Vagina (tissue), 2 donors: ENCODE measurements at regions not wholly inside any gene's neighbourhood (a gene's known extent, or its start where the extent isn't known, plus 50 kb on each side); places are given as distances from the start of the nearest gene placed in this dataset.

Source experiments
- DNase-seq, 2 donors: peaks; one replicate each; pipeline ENCODE4 v3.0.0-alpha.2; 2017; ENCODE audit errors: extremely low spot score in 2 of 2
- H3K27ac ChIP-seq: fragments of 200-600 bp; sonication (generic); one replicate; pipeline ENCODE4 v1.5.1; 2019
- H3K27me3 ChIP-seq: fragments of 200-600 bp; sonication (generic); one replicate; pipeline ENCODE4 v1.5.1; 2019
- H3K36me3 ChIP-seq, 2 donors: fragments of 200-600 bp; sonication (generic); one replicate each; pipeline ENCODE4 v1.5.1; 2017 to 2019
- H3K4me1 ChIP-seq: fragments of 200-600 bp; sonication (generic); one replicate; pipeline ENCODE4 v1.5.1; 2019
- H3K4me3 ChIP-seq, 2 donors: fragments of 200-600 bp; sonication (generic); 1 replicate in 1 of 2; 2 replicates in 1 of 2; pipeline ENCODE4 v1.5.1; 2016 to 2019
- H3K9me3 ChIP-seq: fragments of 200-600 bp; sonication (generic); one replicate; pipeline ENCODE4 v1.5.1; 2019
- CTCF ChIP-seq, 3 experiments: fragments of 450-650 bp in 2 of 3; fragments of 200-600 bp in 1 of 3; sonication (generic) in 1 of 3; IDR thresholded peaks; one replicate each; pipeline ENCODE4 v1.5.1; 2017 to 2019; ENCODE audit warnings: antibody characterized with exemption in 3 of 3, mild to moderate bottlenecking in 2 of 3, moderate library complexity in 2 of 3
- POLR2A ChIP-seq, 2 donors: fragments of 450-650 bp; IDR thresholded peaks; one replicate each; pipeline ENCODE4 v1.6.1; 2017; ENCODE audit warnings: antibody characterized with exemption in 2 of 2, mild to moderate bottlenecking in 2 of 2, moderate library complexity in 2 of 2
- POLR2AphosphoS5 ChIP-seq, 2 donors: sonication (generic); formaldehyde crosslinking; IDR thresholded peaks; one replicate each; pipeline ENCODE4 v1.9.0; 2017; ENCODE audit warnings: antibody characterized with exemption in 2 of 2, mild to moderate bottlenecking in 2 of 2, low read depth in 1 of 2; ENCODE audit not compliant: insufficient read depth in 1 of 2
- intact Hi-C: fragments of 100-400 bp; cut with DNase I; formaldehyde crosslinking; loops from one replicate; pipeline ENCODE4 v1.15.1; 2023

GRCh38 chrX:113741744-113742143 is 842.1 kb upstream of the HTR2C start:
- no peak for TF ChIP-seq POLR2AphosphoS5 (IDR thresholded peaks at IDR 0.05; ENCODE audit: insufficient read depth in 1 of 2, low read depth in 1 of 2)
- no peak for TF ChIP-seq CTCF (IDR thresholded peaks at IDR 0.05)
- no peak for TF ChIP-seq POLR2A (IDR thresholded peaks at IDR 0.05)
- Histone ChIP-seq H3K9me3 (no peaks in the 10 kb centered on the region), H3K4me3 (no peak overlapping the region), H3K36me3 (no peaks in the 10 kb centered on the region), H3K27me3 (no peaks in the 10 kb centered on the region), H3K27ac (no peak overlapping the region), H3K4me1 (no peaks in the 10 kb centered on the region)
- intact Hi-C loops = no loop called here
- no peak for DNase-seq

- no peak overlapping the region for H3K4me3 ChIP-seq
- no peaks in the 10 kb centered on the region for H3K4me1 ChIP-seq
- no peak for DNase-seq
- H3K27me3 ChIP-seq = no peaks in the 10 kb centered on the region
- no peaks in the 10 kb centered on the region for H3K9me3 ChIP-seq
- no peaks in the 10 kb centered on the region for H3K36me3 ChIP-seq
- H3K27ac ChIP-seq = no peak overlapping the region
- intact Hi-C loops = no loop called here
- TF ChIP-seq CTCF (IDR thresholded peaks at IDR 0.05) (no peak), POLR2AphosphoS5 (IDR thresholded peaks at IDR 0.05; ENCODE audit: insufficient read depth in 1 of 2, low read depth in 1 of 2) (no peak), POLR2A (IDR thresholded peaks at IDR 0.05) (no peak)
These were observed 854.9 kb upstream of the HTR2C start for GRCh38 chrX:113728937-113729336.

GRCh38 chrX:113726898-113727297 is 857.0 kb upstream of the HTR2C start:
- no peaks in the 10 kb centered on the region for H3K4me1 ChIP-seq
- intact Hi-C loops = no loop called here
- H3K4me3 ChIP-seq = no peak overlapping the region
- no peak overlapping the region for H3K27ac ChIP-seq
- no peaks in the 10 kb centered on the region for H3K9me3 ChIP-seq
- no peak for DNase-seq
- H3K36me3 ChIP-seq = no peaks in the 10 kb centered on the region
- H3K27me3 ChIP-seq = no peaks in the 10 kb centered on the region
- TF ChIP-seq POLR2AphosphoS5 (IDR thresholded peaks at IDR 0.05; ENCODE audit: insufficient read depth in 1 of 2, low read depth in 1 of 2) (no peak), CTCF (IDR thresholded peaks at IDR 0.05) (no peak), POLR2A (IDR thresholded peaks at IDR 0.05) (no peak)

GRCh38 chrX:113726466-113726865 is 857.4 kb upstream of the HTR2C start:
- H3K27me3 ChIP-seq = no peaks in the 10 kb centered on the region
- no peak overlapping the region for H3K27ac ChIP-seq
- H3K9me3 ChIP-seq = no peaks in the 10 kb centered on the region
- DNase-seq = no peak
- no peaks in the 10 kb centered on the region for H3K4me1 ChIP-seq
- no peaks in the 10 kb centered on the region for H3K36me3 ChIP-seq
- TF ChIP-seq CTCF (IDR thresholded peaks at IDR 0.05) = no peak
- TF ChIP-seq POLR2A (IDR thresholded peaks at IDR 0.05) = no peak
- no peak for TF ChIP-seq POLR2AphosphoS5 (IDR thresholded peaks at IDR 0.05; ENCODE audit: insufficient read depth in 1 of 2, low read depth in 1 of 2)
- H3K4me3 ChIP-seq = no peak overlapping the region
- intact Hi-C loops = no loop called here

GRCh38 chrX:113726009-113726408 is 857.9 kb upstream of the HTR2C start:
- Histone ChIP-seq H3K27me3 (no peaks in the 10 kb centered on the region), H3K4me1 (no peaks in the 10 kb centered on the region), H3K9me3 (no peaks in the 10 kb centered on the region), H3K4me3 (no peak overlapping the region), H3K36me3 (no peaks in the 10 kb centered on the region), H3K27ac (no peak overlapping the region)
- TF ChIP-seq POLR2AphosphoS5 (IDR thresholded peaks at IDR 0.05; ENCODE audit: insufficient read depth in 1 of 2, low read depth in 1 of 2) = no peak
- TF ChIP-seq POLR2A (IDR thresholded peaks at IDR 0.05) = no peak
- TF ChIP-seq CTCF (IDR thresholded peaks at IDR 0.05) = no peak
- DNase-seq = no peak
- intact Hi-C loops = no loop called here
